GM04503 (cell line): ENCODE measurements at regions not wholly inside any gene's neighbourhood (a gene's known extent, or its start where the extent isn't known, plus 50 kb on each side); places are given as distances from the start of the nearest gene placed in this dataset.
"Not testable (repeated sequence)": the region's sequence is repeated elsewhere in the genome, so short reads cannot be mapped to it uniquely, and the experiment has no call there.

ENCODE experiments used
- DNase-seq: peaks from one replicate; pipeline ENCODE4 v3.0.0-alpha.2; 2012; ENCODE audit warnings: low read depth

DNA sequence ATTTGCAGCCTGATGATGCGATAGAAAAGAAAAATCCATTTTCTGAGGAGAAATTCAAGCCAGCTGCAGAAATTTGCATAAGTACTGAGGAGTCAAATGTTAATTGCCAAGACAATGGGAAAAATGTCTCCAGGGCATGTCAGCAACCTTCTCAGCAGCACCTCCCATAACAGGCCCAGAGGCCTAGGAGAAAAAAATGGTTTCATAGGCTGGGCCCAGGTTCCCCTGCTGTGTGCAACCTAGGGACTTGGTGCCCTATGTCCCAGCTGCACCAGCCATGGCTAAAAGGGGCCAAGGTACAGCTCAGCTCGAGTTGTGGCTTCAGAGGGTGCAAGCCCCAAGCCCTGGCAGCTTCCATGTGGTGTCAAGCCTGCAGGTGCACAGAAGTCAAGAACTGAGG lies 144.8 kb upstream of the PRKD1 start:
- DNase-seq = not testable (repeated sequence)

GRCh38 chr14:30077946-30078345 lies 150.3 kb upstream of the PRKD1 start:
- no peak for DNase-seq

DNA sequence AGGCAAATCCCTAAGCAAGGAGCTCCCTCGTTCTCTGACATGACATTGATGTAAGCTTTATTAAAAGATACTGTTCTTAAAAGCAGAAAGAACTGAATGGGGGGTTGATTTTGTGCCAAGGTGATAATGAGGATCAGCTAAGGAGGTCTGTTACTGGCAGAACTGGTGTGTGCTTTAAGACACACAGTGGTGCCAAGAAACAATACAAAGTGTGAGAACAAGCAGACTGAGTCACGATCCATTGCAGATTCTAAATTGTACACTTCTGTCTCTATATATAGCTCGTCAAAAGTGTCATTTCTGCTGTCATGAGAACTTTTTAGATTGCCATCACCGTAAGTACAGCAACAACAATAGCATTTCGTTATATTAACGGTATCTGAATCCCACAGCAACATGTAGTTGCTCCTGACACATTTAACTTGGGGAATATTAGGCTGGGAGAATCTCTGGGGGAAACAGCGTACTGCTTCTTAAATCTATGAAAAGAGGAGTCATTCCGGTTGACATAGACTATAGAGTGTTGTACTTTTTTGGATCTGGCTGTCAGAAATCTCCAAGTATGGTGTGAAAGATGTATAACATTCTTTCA lies 151.3 kb upstream of the PRKD1 start:
- DNase-seq = no peak

DNA sequence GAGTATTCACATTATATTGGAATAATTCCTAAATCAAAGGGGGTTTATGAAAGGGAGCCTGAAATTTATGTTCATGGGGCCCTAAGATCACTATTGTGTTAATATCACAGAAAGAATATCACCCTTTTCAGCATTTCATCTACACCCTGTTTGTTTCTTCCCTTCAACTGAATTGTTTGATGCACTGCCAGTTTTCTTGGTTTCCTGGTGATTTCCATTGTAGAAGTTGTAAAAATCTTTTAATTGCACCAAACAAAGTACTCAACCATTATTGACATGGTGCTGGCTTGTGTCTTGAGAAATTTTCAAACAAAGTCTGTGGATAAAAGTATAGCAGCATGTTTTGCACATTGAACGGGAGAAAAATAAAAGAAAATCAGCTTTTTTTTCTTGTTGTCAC lies 154.8 kb upstream of the PRKD1 start:
- DNase-seq = no peak

DNA sequence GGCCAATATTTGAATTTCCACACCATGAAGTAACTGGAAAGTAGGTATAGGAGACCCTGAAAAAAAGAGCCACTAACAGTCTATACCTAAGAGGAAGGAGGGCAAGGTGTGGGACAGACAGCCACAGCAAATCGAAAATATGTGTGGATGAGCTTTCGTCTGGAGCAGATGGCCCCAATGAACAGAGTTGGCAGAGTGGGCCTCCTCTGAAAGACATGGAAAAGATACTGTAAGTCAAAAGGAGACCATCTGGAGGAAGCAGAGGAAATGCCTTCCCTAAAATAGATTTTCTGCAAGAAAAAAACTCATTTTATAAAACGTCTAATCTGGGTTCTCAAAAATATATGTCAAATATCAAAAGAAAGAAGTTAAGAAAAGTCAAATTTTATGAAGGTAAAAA lies 157.2 kb upstream of the PRKD1 start:
- DNase-seq = no peak

DNA sequence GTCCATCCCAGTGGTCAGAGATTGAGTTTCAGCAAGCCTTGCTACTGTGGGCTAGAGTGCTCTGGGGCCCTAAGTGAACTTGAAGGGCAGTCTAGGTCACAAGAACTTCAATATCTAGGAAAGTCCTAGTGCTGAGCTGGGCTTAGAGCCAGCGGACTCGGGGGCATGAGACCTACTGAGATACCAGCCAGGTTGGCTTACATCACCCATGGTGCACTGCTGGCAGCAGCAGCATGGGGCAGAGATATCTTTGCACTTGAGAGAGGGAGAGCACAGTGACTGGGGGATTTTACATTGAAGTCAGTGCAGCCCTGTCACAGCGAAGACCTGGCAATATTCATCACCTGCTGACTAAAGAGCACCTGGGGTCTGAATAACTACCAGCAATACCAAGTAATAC lies 158.3 kb upstream of the PRKD1 start:
- no peak for DNase-seq

GRCh38 chr14:30088620-30089019 lies 161.0 kb upstream of the PRKD1 start:
- DNase-seq = no peak

DNA sequence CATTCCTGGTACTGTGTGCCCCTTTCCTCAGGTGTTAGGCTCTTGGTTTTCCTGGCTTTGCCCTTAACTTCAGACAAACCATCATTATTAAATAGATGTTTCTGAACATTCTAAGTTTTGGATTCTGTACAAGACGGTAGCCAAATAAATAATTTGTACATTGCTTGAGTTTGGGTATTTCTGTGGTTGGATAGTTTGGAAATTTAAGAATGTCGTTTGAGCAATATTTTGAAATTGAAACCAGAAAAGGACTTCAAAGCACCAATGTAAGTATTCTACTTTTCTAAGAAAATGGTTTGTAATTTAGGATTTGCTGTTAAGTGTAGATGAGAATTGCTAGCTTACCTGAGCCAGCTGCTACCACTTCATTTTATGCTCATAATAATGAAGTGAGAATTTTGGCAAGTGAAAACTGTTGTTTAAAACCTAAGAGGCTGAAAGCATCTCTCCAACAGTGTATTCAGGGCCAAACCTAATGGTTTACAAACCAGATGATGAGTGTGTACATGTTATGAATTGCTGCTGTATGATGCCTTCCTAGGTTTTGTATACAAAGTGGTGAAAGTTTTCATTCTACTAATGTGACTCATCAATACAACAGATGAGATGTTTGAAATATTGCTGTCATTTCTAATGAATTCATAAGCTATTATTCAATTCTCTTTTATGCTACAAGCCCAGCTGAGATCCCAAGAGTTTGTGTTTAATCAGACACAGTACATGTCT lies 181.5 kb upstream of the PRKD1 start:
- peak; percentile 55 for DNase-seq

GRCh38 chr14:30114051-30114450 lies 186.4 kb upstream of the PRKD1 start:
- peak; percentile 14 for DNase-seq

- no peak for DNase-seq
These were observed 188.1 kb upstream of the PRKD1 start for GRCh38 chr14:30115756-30116155.

- no peak for DNase-seq
These were observed 191.5 kb upstream of the PRKD1 start for GRCh38 chr14:30118992-30119640.

GRCh38 chr14:30125322-30125979 lies 197.8 kb upstream of the PRKD1 start:
- DNase-seq = no peak

- no peak for DNase-seq
These were observed 202.2 kb upstream of the PRKD1 start for GRCh38 chr14:30129807-30130206.

DNA sequence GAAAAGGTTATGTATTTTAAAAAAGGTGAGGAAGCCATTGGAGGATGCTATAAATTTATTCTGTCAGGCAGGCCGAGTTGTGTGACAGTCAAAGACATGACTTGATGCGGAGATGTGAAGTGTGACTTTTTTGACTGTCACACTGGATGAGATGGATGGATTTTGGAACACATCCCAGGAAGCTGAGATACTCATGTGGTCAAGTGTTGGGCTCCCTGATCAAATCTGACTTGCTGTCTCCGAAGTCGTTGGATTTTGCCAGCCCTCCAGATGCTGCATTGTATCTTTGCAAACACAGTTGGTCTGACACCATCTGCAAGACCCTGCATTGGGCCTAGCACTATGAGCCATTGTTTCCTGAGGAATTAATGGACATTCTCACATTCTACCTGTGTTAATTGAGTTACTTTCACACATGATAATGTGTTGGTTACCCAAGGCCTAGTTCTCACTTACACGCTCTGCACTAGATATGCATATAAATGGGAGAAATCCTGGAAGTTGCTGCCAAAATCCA lies 204.0 kb upstream of the PRKD1 start:
- DNase-seq = no peak

DNA sequence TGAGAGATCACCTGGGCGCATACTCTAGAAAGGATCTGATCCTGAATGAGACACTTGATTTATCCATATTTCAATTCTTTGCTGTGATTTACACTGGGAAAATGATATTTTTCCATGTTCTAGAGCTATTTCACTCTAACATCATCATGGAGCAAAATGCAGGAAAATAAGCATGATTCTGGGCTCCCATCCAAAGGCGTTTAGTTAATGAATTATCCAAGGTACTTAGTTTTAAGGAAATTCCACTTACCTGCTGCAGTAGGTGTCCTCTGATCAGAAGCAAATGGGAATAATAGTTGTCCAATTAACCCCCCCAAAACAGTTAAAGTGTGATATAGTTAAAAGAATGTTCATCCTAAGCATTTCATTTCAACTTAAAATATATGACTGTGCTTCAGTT lies 204.5 kb upstream of the PRKD1 start:
- no peak for DNase-seq

DNA sequence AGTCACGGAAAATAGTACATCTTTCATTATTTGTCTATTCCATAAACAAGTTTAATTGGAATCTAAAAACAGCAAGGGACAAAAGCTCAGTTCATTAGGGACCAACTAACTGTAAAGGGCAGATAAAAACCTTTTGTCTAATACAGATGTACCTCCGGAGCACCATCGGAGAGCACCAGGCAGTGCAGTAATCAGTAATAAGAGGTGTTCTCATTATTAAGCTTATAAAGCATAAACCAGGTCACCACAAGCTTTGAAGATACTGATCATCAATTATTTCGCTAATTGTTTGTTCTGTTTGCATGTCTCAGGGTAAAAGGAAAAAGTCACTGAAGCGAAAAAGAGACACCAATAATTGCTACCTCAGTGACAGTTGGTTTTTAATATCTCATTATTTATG lies 207.3 kb upstream of the PRKD1 start:
- DNase-seq = no peak

DNA sequence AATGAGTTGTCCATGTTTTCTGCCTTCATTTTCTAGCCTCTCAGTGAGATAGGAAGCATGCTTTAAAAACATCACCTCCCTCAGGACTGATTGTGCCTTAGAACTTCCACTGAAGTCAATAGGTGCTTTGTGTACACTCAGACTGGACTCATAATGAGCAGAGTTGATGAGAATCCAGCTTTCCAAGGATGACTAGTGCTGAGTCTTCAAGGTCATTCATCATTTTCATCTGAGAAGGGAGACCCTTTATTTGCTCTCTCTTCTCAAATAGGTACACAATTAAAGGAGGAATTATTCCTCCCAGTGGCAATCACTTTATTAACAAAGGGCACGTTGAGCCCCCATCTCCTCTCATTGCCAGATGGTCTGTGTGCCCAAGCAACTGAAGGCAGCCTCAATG lies 210.9 kb upstream of the PRKD1 start:
- no peak for DNase-seq

GRCh38 chr14:30142216-30142615 lies 214.6 kb upstream of the PRKD1 start:
- no peak for DNase-seq

DNA sequence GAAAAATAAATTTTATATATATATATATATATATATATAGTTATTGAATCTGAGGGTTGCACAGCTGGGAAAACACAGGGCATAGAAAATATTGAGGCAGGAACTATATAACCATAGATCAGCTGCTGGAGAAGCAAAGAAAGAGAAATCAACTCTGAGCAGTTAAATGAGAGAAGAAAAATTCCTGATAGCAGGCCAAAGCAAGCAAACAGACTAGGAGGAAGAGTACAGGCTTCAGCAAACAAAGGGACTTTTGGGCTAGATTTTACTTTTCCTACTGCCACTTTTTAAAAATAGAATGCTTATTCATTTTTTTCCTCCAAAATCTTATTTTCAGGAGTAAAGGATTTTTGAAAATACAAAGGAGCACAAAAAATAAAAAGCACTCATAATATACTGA lies 216.0 kb upstream of the PRKD1 start:
- no peak for DNase-seq

DNA sequence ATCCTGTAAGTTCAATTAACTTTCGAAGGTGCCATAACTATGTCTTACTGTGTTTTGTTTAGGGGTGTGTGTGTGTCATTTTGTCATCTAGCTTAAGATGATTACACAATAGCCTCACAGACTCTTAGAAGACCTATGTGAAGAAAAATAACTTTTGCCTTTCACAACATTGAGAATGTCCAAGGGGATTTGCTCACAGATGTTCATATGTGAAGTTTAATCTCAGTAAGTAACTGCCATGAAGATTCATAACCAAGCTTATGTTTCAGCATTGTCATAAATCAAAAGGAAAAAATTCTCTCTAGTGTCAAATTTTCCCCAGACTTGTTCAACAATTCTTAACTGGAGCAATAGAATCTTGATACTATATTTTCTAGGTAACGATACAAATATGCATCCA lies 226.1 kb upstream of the PRKD1 start:
- no peak for DNase-seq

DNA sequence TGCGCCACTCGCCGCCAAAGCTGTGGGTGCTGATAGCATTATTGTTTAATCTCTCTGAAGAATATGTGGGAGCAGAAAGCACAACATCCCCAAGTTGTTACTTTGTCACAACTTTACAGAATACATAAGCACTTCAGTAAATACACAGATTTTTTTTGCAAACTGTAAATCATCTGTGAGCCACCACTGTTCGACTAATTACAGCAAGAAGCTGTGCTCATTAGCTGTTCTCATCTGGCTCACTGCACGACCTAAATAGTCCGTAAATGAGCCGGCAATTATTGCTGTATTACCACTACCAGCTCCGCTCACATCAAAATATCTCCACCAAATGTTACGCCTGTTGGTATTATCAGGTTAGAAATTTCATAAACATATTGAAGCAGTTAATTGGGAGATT lies 228.9 kb upstream of the PRKD1 start:
- no peak for DNase-seq

DNA sequence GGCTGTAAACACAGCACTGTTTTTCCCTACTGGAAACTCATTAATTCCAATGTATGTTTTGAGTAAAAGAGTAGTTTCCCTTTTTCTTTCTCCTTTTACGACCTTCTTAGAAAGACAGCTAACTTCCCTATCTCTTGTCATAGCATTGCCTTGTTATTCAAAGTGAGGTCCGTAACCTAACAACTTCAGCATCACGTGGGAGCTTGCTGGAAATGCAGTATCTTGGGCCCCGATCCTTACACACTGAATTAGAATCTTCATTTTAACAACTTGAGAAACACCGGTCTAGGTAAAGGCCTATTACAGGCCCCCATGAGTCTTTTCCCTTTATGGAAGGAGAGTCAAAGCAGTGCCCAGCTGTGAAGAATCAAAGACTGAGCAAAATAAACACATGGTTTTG lies 230.7 kb upstream of the PRKD1 start:
- DNase-seq = no peak

DNA sequence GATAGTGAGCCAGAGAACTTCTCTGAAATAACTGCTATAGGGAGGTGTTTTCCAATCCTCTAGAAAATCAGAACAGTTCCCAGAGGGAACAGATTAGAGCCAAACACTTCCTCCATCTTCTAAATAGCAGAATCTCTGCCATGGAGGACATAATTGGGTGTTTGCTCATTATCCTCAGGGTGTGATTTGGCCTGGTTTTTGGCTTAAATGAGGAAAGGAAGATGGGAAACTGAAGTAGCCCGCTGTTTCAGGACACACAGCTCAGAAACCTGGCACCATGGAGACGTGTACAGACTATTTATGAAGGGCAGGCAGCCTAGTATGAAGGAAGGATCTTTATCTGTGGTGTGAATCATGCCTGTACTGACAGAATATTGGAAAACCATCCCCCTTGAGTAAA lies 231.7 kb upstream of the PRKD1 start:
- DNase-seq = no peak
